Vagina (tissue), 2 donors: ENCODE measurements at regions not wholly inside any gene's neighbourhood (a gene's known extent, or its start where the extent isn't known, plus 50 kb on each side); places are given as distances from the start of the nearest gene placed in this dataset.

ENCODE experiments used
- CTCF ChIP-seq, 3 experiments: fragments of 450-650 bp in 2 of 3; fragments of 200-600 bp in 1 of 3; sonication (generic) in 1 of 3; IDR thresholded peaks; one replicate each; pipeline ENCODE4 v1.5.1; 2017 to 2019; ENCODE audit warnings: antibody characterized with exemption in 3 of 3, mild to moderate bottlenecking in 2 of 3, moderate library complexity in 2 of 3
- POLR2A ChIP-seq, 2 donors: fragments of 450-650 bp; IDR thresholded peaks; one replicate each; pipeline ENCODE4 v1.6.1; 2017; ENCODE audit warnings: antibody characterized with exemption in 2 of 2, mild to moderate bottlenecking in 2 of 2, moderate library complexity in 2 of 2

DNA sequence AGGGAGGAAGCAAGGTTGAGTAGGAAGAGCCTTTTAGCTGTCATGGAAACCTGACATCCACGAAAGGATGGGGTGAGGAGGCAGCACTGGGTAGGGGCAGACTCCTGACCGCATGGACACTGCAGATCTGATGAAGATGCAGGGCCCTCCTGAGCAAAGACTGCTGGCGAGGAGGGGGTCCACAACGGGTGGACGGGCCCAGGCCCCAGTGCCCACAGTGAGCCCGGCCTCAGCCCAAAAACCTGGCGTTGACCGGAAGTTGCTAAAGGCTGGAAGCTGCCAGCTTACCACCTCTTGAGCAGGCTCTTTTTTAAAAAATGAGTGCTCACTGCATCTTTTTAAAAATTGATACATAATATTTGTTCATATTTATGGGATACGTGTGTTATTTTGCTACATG lies 247.3 kb downstream of the SH3BP4 start:
- TF ChIP-seq CTCF (IDR thresholded peaks at IDR 0.05), result no peak
- no peak for TF ChIP-seq POLR2A (IDR thresholded peaks at IDR 0.05)
